Suppressor macrophage (primary cell): ENCODE measurements at regions not wholly inside any gene's neighbourhood (a gene's known extent, or its start where the extent isn't known, plus 50 kb on each side); places are given as distances from the start of the nearest gene placed in this dataset.
"Not testable (repeated sequence)": the region's sequence is repeated elsewhere in the genome, so short reads cannot be mapped to it uniquely, and the experiment has no call there.

Experiments used
- DNase-seq, 4 experiments: peaks; one replicate each; pipeline ENCODE4 v3.0.0-alpha.2; 2020 to 2022

DNA sequence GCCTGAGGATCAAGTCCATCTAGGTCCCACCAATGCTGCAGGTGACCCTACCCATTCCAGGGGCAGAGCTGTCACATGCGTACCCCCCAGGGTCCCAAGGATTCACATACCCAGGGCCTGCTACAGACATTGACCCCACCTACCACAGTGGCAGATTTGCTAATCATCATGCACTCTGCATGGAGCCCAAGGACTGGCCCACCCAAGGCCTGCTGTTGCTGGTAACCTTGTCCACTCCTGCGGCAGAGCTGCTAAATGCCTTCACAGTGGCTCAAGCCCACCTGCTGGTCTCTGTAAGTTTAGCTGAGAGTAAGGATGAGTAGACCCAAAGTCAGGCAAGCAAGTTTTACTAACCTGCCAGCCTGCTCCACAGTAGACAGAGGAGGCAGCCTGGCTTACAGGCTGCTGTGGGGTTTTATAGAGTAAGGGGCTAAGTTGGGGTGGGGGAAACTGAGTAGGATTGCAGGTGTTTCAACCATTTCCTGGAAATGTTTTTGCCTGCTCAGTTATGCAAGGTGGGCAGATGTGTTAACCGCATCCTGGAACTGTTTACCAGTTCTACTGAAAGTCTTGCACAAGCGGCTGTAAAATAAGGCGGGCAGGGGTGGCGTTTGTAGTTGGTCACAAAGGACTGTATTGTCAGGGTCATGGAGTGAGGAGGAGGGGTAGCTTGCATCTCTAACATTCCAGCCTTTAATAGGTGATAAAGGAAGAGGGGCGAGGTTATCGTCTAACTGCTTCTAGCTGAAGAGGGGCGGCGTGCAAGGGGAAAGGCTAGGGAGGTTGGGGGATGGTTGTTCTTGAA is 2163.5 kb upstream of the WWC1 start:
- DNase-seq, result no peak

DNA sequence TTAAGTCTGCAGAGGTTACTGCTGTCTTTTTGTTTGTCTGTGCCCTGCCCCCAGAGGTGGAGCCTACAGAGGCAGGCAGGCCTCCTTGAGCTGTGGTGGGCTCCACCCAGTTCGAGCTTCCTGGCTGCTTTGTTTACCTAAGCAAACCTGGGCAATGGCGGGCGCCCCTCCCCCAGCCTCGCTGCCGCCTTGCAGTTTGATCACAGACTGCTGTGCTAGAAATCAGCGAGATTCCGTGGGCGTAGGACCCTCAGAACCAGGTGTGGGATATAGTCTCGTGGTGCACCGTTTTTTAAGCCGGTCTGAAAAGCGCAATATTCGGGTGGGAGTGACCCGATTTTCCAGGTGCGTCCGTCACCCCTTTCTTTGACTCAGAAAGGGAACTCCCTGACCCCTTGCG is 2146.3 kb upstream of the WWC1 start:
- DNase-seq, result not testable (repeated sequence)

DNA sequence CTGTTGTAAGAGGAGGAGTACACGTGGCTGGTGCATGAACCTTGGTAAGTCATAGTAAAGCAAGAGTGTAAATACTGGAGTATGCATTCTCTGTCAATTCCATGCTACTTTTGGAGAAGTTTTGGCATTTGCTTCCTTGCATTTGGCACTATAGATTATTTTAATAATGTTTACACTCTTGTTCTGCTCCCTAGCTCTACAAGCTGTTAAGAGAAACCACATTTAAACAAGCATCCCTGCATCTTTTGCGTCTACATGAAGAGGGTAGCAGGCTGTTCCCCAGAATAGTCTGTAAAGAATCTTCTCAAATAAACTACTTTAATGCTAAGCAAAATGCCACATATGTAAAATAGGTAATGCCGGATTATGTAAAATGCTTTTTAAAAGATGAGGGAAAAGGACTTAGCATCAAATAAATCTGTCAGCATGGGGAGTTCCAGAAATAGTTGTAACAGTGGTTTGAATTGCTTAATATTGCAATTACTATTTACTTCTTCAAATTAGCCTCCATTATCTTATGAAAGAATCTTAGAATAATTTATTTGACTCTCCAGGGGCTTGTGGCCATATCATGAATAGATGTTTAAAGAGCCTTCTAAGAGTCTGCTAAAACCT is 2127.3 kb upstream of the WWC1 start:
- no peak for DNase-seq

DNA sequence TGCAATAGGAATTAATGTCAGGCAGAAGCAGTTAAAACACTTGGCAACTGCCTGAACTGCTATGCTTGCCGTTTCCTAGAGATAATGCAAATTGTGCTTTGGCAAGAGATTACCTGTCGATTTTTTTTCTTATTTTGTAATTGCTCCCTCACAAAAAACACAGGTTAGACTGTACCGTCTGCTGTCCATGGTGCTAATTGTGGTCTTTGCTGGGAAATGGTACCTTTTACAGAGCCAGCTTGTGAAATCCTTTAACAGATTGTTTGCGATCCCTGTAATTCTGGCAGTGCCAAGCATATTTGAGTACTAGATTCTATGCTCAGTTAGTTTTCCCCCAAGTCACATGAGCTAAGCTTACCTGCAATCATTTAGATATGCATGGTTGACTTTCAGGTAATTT is 2125.8 kb upstream of the WWC1 start:
- no peak for DNase-seq

DNA sequence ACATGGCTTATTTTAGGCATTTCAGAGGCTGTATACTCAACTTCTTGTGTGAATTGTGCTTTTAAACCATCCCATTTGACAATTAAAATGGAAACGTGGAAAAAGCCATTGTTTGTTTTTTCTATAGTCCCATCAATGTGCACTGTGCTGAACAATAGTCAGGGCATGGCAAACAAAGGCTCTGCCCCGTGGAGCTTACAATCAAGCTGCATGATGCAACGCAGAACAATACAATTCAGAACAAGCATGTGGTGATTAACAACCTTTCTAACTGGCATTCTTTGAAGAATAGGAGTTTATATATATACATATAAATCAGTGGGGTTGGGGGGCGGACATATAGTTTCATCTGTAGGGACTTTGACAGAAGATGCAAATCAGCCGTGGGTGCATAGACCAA is 2125.4 kb upstream of the WWC1 start:
- DNase-seq, result no peak

DNA sequence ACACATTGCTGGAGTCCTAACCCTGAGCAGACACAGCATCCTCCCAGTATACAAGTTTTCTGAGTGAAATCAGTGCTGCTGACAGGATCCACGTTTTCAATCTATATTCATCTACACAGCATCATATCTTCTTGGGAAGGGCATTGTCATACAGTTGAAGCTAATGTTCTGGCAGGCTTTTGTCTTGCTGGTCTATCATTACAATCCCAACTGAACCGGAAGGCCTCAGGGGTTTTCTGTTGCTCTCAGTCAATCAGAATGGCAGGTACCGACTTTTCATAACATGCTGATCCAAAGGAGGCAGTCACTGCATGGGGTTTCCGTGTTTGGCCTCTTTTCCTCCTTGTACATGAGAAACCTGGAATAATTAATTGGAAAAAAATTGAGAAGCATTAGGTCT is 2118.8 kb upstream of the WWC1 start:
- no peak for DNase-seq

DNA sequence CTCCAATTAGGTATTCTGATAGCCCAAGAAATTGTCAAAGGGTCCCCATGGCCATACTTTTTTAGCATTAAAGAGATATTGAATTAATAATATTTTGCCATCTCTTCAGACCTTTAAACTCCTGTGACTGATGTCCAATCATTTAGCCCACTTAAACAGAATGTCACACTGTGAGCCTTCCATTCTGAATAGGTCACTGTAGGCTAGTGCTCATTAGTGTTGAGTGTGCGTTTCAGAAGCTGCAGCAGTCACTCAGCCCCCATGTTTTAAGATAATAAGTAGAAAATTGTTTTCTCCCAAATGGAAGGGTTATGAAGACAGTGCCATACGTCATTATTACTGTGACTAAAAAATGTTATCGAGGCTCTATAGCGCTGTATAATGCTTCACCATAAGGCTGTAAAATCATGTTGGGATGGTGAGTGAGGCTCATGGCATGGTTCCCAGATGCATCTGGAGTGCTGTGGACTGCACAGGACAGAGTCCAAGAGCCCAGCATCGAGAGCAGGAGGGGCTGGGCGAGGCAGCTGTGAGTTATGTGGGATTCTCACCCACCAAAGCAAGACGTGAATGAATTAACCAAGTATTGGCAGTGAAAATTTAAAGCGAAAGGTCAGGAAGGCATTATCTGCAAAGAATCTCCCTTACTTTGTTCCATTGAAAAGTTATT is 2112.9 kb upstream of the WWC1 start:
- DNase-seq, result no peak

DNA sequence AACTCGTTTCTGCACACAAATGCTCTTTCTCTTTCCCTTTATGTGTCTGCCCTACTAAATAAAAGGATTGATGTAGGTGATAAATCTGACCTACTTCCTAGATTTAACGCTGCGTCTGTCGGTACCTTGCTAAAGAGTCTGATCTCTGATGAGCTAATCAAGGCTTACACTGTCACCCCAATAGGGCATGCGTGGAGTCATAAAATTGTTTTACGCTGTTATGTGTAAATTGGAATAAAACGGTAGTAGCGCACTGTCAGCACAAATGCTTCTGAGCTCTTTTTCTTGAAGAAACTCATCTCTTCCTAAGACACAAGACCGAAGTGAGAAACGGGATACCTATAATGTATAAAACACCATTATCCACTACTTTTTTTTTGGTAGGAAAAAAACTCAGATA is 2106.3 kb upstream of the WWC1 start:
- no peak for DNase-seq

DNA sequence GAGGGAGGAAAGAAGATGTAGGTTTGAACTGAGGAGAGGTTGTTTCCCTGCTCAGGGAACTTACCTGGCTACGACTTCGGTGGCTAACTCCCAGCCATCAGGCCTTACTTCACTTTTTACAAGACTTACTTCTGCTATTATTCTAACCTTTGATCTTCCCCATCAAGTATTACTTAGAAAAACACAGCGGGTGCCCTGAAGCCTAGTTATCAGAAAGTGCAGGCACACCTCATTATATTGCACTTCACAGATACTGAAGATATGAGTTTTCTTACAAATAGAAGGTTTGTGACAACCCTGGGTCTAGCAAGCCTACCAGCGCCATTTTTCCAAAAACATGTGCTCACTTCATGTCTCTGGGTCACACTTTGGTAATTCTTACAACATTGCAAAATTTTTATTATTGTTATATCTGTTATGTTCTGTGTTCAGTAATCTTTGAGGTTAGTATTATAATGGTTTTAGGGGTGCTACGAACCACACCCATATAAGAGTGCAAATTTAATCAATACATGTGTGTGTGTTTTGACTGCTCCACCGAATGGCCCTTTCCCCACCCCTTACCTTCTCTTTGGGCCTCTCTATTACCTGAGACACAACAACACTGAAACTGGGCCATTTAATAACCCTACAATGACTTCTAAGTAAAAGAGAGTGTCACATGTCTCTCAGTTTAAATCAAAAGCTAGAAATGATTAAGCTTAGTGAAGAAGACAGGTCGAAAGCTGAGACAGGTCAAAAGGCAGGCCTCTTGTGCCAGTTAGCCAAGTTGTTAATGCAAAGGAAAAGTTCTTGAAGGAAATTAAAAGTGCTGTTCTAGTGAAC is 2102.7 kb upstream of the WWC1 start:
- DNase-seq, result no peak

DNA sequence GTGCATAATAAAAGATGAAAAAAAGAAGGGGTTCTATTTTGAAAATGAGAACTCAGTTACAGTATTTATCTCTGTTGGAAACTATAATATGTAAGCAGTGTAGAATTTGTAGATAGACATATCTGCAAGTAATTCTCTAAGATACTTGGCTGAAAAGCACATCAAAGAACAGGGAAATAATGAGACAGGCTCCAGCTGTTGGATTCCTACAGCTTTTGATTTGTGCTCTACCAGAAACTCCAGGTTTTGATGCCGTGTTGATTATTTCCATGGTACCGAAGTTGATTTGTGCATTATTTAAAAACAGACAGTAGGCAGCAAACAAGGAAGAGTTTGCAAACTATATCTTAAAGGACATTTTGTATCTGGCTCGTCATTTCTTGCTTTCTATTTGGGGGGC is 2098.7 kb upstream of the WWC1 start:
- DNase-seq, result no peak

DNA sequence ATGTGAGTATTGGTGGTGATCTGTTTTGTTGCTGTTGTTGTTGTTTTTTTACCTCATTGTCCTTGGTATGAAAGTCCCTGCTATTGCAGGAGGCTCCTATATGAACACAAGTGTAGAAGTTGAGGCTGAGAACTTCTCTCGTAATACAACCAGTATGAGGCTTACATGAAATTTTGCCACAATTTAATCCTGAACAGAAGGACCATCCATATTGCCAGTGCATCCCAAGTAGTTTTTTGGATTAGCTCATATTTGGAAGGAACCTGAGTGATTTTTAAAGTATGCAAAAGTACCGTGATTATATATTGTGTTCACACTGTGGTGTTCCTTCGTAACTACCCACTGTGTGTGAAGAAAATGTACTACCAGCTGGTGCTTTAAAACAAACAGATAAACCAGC is 2095.5 kb upstream of the WWC1 start:
- DNase-seq, result no peak

DNA sequence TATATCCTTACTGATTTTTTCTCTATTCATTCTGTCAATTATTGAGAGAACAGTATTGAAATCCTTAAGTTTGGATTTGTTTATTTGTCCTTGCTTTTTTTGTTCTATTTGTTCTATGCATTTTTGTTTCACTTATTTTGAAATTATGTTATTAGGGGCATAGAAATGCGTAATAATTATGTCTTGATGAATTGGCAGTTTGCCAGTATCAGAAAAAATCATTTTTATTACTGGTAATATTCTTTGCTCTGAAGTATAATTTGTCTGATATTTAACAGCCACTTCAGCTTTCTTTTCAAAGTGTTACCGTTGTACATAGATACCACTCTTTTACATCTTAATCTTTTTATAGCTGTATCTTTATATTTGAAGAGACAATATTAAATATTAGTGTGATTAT is 2090.9 kb upstream of the WWC1 start:
- DNase-seq, result no peak

DNA sequence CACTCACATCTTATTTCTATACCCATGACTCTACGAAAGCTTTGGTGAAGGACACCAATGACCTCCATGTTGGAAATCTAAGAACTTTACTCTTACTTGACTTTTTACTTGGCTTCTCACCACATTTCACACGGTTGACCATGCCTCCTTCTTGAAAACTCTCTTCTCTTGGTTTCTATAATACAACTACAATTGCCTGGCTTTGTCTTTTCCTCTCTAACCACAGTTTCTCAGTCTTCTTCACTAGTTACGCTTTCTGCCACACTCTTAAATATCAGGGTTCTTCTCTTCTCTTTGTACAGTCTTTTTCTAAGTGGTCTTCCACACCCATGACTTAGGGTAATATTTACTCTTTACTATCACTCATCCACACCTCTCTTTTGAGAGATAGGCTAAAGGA is 2079.8 kb upstream of the WWC1 start:
- no peak for DNase-seq

DNA sequence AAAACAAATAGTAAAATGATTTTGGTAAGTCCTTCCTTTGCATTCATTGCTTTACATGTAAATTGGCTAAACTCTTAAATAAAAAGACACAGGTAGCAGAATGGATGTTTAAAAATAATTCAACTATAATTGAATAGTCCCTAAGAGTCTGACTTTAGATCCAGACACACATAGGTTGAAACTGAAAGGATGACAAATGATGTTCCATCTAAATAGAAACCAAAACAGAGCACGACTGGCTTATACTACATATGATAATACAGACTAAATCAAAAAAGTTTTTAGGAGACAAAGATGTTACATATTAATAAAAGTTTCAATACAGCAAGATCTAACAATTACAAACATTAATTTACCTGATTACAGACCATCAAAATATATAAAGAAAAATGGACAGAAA is 2055.1 kb upstream of the WWC1 start:
- DNase-seq, result no peak

DNA sequence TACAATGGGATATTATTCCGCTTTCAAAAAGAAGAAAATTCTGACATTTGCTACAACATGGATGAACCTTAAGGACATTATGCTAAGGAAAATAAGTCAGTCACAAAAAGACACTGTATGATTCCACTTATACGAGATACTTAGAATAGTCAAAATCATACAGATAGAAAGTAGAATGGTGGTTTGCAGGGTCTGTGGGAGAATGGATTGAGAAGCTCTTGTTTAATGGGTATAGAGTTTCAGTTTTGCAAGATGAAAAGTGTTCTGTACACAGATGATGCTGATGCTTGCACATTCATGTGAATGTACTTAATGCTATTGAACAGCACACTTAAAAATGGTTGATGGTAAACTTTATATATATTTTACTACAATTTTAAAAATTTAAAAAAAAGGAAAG is 2050.7 kb upstream of the WWC1 start:
- DNase-seq, result no peak

DNA sequence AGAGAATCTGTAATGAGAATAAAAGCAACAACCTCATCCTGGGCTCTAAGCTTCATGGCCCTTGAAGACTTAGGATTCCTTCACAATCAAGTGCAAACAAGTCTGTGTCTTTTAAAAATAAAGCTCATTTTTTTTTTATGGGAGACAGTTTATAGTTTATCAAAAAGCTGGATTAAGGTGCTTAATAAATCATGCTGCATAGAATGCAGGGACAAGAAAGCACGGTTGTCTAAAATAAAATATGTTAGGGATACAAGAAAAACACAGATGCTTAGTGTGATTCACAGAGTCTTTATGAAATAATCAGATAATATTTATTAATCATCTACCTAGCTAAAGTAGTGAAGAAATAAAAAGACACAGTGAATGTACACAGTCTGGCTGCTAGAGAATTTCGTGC is 2045.9 kb upstream of the WWC1 start:
- no peak for DNase-seq

DNA sequence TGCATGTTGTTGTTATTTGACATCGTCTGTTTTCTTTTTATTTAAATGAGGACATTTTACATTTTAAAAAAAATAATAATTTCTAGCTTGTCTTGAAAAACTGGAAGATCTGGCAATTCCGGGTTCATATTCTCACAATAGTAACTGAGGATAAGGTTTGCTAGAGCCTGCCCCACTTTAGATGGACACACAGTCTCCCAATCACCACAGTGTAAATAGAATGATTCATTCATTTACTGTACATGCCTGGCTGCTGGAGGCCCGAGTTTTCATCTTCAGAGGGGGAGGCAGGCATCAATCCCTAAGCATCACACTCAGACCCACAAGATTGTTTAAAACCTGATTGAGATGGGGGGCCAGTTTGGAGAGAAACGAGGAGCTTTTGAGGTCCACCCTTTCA is 2039.7 kb upstream of the WWC1 start:
- no peak for DNase-seq

DNA sequence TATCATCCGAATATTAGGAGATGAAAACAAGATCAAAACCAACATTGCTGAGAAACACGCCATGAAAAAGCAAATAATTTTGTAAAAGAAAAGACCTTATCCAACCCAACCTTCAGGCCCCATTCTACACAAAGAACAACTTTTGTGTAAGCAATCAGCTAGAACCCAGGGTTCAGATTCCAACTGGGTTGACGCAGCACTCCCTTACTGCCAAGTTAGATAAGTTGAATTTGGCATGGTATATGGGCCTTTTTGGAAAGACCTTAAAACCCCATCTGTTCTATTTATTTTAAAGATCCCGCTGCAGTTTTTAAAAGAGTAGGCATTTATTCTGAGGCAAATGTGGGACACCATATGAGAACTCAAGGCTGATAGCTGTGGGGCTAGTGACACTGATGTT is 2033.8 kb upstream of the WWC1 start:
- no peak for DNase-seq

DNA sequence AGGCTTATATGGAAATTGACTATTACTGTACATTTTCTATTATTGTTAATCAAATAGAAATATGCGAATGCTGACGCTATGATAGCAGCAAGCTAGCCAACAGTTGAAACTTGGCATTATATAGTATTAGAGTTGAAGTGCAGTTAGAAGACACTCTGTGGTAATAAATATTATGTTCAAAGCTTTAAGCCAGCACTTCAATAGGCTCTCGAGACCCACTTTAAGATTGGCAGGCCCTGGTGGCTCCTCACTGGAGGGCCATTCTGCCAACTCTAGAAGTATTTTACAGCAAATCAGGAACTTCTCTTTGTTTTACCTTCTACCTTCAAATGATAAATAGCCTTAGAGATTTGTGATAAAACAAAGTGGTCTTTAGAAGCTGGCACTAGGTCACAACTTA is 2029.0 kb upstream of the WWC1 start:
- no peak for DNase-seq

DNA sequence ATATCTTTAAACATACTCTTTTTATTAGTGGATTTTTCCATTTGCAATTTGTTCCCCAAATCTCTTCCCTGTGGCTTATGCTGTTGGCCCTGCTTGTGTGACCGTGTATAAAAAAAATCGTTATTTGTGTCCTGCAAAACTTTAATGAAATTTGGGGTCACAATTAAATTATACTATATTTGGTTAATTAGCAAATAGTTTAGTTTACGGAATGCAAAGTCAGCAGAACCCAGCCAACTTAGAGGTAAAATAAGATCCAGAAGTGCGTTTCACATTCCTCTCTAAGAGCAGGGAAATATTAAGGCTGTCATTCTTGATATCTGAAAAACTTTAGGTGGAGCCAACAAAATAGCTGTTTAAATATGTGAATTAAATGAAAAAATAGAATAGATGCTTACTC is 2023.5 kb upstream of the WWC1 start:
- DNase-seq, result no peak

DNA sequence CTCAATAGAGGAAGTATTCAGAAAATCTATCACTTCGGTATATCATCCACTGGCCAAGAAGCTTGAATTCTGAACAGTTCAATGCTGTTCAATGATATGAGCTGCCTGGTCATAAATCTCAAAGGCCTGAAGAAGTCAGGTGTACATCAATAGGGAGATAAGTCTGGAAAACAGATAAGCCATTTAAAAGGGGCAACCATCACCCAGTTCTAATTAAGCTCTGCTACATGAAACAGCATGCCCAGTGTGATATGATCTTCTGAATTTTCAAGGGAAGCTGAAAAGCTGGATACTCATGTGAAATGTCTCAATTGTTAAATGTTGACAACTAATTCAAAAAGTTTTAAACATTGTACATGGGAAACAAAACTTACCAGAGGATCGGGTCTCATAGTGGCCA is 2020.7 kb upstream of the WWC1 start:
- DNase-seq, result no peak

DNA sequence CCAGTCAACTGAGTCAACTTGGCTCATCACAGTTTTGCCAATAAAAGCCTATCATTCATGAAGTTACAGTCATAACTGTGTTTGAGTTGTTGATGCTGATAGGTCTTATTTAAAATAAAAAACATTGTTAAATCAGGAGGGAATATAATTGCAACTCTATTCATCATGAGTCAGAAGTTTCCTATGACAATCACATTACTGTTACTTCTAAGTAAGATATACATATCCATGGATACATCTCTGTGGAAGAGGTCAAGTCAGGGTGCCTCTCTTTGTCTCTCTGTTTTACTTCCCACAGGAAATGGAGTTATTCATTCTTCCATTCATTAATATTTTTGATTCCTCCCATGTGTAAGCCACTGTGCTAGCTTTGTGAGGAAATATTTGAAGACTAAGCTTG is 2015.4 kb upstream of the WWC1 start:
- no peak for DNase-seq

DNA sequence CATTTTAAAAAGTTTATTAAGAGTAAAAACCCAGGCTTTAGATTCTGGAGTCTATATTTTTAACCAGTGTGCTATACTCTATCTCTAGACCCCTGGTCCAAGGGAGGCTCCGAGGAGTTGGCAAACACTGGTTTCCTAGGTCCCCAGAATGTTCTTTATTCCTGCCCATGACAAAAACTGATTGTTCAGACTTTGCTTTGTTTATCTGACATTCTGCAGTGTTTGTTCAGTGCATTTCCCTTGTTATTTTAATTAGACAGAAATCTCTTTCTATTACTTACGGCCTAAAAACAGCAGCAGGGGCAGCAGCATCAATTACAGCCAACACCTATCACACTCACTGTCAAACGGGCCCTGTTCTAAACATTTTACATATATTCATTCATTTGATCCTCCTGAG is 2011.6 kb upstream of the WWC1 start:
- no peak for DNase-seq
